H9 (cell line): ENCODE measurements at regions not wholly inside any gene's neighbourhood (a gene's known extent, or its start where the extent isn't known, plus 50 kb on each side); places are given as distances from the start of the nearest gene placed in this dataset.

Source experiments
- DNase-seq: peaks from one replicate; pipeline ENCODE4 v3.0.0-alpha.2; 2017
- H2AFZ ChIP-seq: one replicate; pipeline ENCODE4 v1.6.1; 2013; ENCODE audit warnings: mild to moderate bottlenecking, low read length, control low read depth, moderate library complexity
- H2AK5ac ChIP-seq: 2 replicates; pipeline ENCODE4 v1.6.1; 2013; ENCODE audit warnings: low read length, control low read depth, mixed read lengths; ENCODE audit not compliant: insufficient read length
- H2BK120ac ChIP-seq: one replicate; pipeline ENCODE4 v1.6.1; 2013; ENCODE audit warnings: low read depth, mild to moderate bottlenecking, low read length, control low read depth, inconsistent platforms; ENCODE audit not compliant: poor library complexity, severe bottlenecking
- H2BK12ac ChIP-seq: 2 replicates; pipeline ENCODE4 v1.6.1; 2013; ENCODE audit warnings: low read length, control low read depth, mixed read lengths, low read depth; ENCODE audit not compliant: insufficient read length
- H2BK15ac ChIP-seq: 2 replicates; pipeline ENCODE4 v1.6.1; 2013; ENCODE audit warnings: low read depth, low read length, control low read depth
- H2BK20ac ChIP-seq: one replicate; pipeline ENCODE4 v1.6.1; 2013; ENCODE audit warnings: low read depth, mild to moderate bottlenecking, low read length, control low read depth, inconsistent platforms; ENCODE audit not compliant: poor library complexity, severe bottlenecking
- H2BK5ac ChIP-seq: 2 replicates; pipeline ENCODE4 v1.6.1; 2013; ENCODE audit warnings: low read length, control low read depth, mixed read lengths; ENCODE audit not compliant: insufficient read length
- H3K14ac ChIP-seq: 2 replicates; pipeline ENCODE4 v1.6.1; 2013; ENCODE audit warnings: low read length, control low read depth; ENCODE audit not compliant: insufficient read depth
- H3K18ac ChIP-seq: 2 replicates; pipeline ENCODE4 v1.6.1; 2013; ENCODE audit warnings: low read depth, mild to moderate bottlenecking, mixed read lengths, low read length, control low read depth; ENCODE audit not compliant: insufficient read length
- H3K23ac ChIP-seq: 2 replicates; pipeline ENCODE4 v1.6.1; 2013; ENCODE audit warnings: low read length, control low read depth, mixed read lengths, low read depth; ENCODE audit not compliant: insufficient read length
- H3K23me2 ChIP-seq: 2 replicates; pipeline ENCODE4 v1.6.1; 2013; ENCODE audit warnings: low read depth, mild to moderate bottlenecking, mixed read lengths, low read length, control low read depth; ENCODE audit not compliant: insufficient read length, poor library complexity, severe bottlenecking
- H3K27ac ChIP-seq: 2 replicates; pipeline ENCODE4 v1.5.1; 2013; ENCODE audit warnings: low read length, control low read depth, mixed read lengths, low read depth; ENCODE audit not compliant: insufficient read length
- H3K27me3 ChIP-seq: 2 replicates; pipeline ENCODE4 v1.6.1; 2013; ENCODE audit warnings: low read length, control low read depth, inconsistent platforms; ENCODE audit not compliant: insufficient read depth
- H3K4ac ChIP-seq: 2 replicates; pipeline ENCODE4 v1.6.1; 2013; ENCODE audit warnings: low read depth, mild to moderate bottlenecking, control low read depth, inconsistent platforms, low read length, moderate library complexity
- H3K4me1 ChIP-seq: 2 replicates; pipeline ENCODE4 v1.6.1; 2013; ENCODE audit warnings: low read length, control low read depth, inconsistent platforms; ENCODE audit not compliant: insufficient read depth
- H3K4me2 ChIP-seq: 2 replicates; pipeline ENCODE4 v1.6.1; 2013; ENCODE audit warnings: low read length, control low read depth, mixed read lengths; ENCODE audit not compliant: insufficient read length, insufficient read depth
- H3K56ac ChIP-seq: 2 replicates; pipeline ENCODE4 v1.6.1; 2013; ENCODE audit warnings: low read depth, mild to moderate bottlenecking, mixed read lengths, low read length, control low read depth; ENCODE audit not compliant: insufficient read length
- H3K79me1 ChIP-seq: 2 replicates; pipeline ENCODE4 v1.6.1; 2013; ENCODE audit warnings: low read depth, mild to moderate bottlenecking, moderate library complexity, low read length, control low read depth, inconsistent platforms; ENCODE audit not compliant: insufficient read depth, poor library complexity, severe bottlenecking
- H3K79me2 ChIP-seq: 2 replicates; pipeline ENCODE4 v1.6.1; 2013; ENCODE audit warnings: low read length, control low read depth, inconsistent platforms; ENCODE audit not compliant: insufficient read depth
- H3K9ac ChIP-seq: 2 replicates; pipeline ENCODE4 v1.6.1; 2013; ENCODE audit warnings: low read length, control low read depth, mixed read lengths; ENCODE audit not compliant: insufficient read length; ENCODE audit errors: extremely low read depth
- H3K9me3 ChIP-seq: one replicate; pipeline ENCODE4 v1.6.1; 2013; ENCODE audit warnings: low read depth, low read length, inconsistent platforms; ENCODE audit not compliant: control insufficient read depth
- H3T11ph ChIP-seq: one replicate; pipeline ENCODE4 v1.6.1; 2013; ENCODE audit warnings: mild to moderate bottlenecking, low read length, control low read depth, inconsistent platforms
- H4K20me1 ChIP-seq: one replicate; pipeline ENCODE4 v1.6.1; 2013; ENCODE audit not compliant: control insufficient read depth, insufficient read length, insufficient read depth
- H4K5ac ChIP-seq: 2 replicates; pipeline ENCODE4 v1.6.1; 2013; ENCODE audit warnings: low read depth, mild to moderate bottlenecking, mixed read lengths, low read length, control low read depth; ENCODE audit not compliant: insufficient read length
- H4K8ac ChIP-seq: replicated peaks from 2 replicates; pipeline ENCODE4 v1.6.1; 2013; ENCODE audit warnings: low read length, control low read depth, mixed read lengths, low read depth; ENCODE audit not compliant: insufficient read length
- H4K91ac ChIP-seq: 2 replicates; pipeline ENCODE4 v1.6.1; 2013; ENCODE audit warnings: low read depth, mild to moderate bottlenecking, moderate library complexity, mixed read lengths, low read length, control low read depth; ENCODE audit not compliant: insufficient read length
- H3K27ac Mint-ChIP-seq, 3 experiments: 2 replicates in 2 of 3; 3 replicates in 1 of 3; pipeline ENCODE4 v1.8.0; 2020 to 2021; ENCODE audit warnings: mixed read lengths in 3 of 3, mild to moderate bottlenecking in 1 of 3, moderate library complexity in 1 of 3
- H3K27me3 Mint-ChIP-seq: 2 replicates; pipeline ENCODE4 v1.8.0; 2021; ENCODE audit warnings: low read depth, mild to moderate bottlenecking, moderate library complexity, mixed read lengths
- H3K36me3 Mint-ChIP-seq, 3 experiments: 2 replicates in 2 of 3; 3 replicates in 1 of 3; pipeline ENCODE4 v1.8.0; 2020 to 2021; ENCODE audit warnings: low read depth in 3 of 3, mixed read lengths in 3 of 3; ENCODE audit not compliant: insufficient read depth in 1 of 3
- H3K4me1 Mint-ChIP-seq, 2 experiments: 2 replicates each; pipeline ENCODE4 v1.8.0; 2020; ENCODE audit warnings: mixed read lengths in 2 of 2
- H3K4me3 Mint-ChIP-seq, 2 experiments: 2 replicates in 1 of 2; 3 replicates in 1 of 2; pipeline ENCODE4 v1.8.0; 2020 to 2021; ENCODE audit warnings: mild to moderate bottlenecking in 2 of 2, mixed read lengths in 2 of 2, moderate library complexity in 1 of 2
- H3K9me3 Mint-ChIP-seq, 2 experiments: 2 replicates in 1 of 2; 3 replicates in 1 of 2; pipeline ENCODE4 v1.8.0; 2020; ENCODE audit warnings: mild to moderate bottlenecking in 2 of 2, mixed read lengths in 2 of 2, moderate library complexity in 1 of 2
- CTCF ChIP-seq: fragments of 200-600 bp; sonication (generic); conservative IDR thresholded peaks from 3 replicates; pipeline ENCODE4 v1.8.0; 2021; ENCODE audit warnings: antibody characterized with exemption, mild to moderate bottlenecking

DNA sequence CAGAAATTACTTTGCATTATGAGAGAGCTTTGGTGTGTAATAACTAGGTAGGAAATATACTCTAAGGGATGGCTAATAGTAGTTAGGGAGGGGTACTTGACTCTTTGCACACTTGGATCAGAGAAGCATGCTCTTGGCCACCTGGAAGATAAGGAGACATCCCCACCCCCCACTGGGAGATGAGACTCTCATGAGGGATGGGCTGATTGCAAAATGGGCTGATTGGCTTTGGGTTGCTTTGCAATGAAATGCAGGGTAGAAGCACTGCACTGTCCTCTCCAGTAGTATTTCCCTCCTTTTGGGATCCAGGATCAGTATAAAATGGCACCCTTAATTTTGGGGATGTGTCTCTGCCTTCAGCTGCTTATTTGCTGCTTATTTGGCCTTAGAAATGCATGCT lies 71.2 kb upstream of the EPS8L3 start:
- no peak overlapping the region for H3K27ac ChIP-seq
- Mint-ChIP-seq H3K9me3 (peaks cover 36 to 46% of the 10 kb centered on the region in 2 experiments), H3K27ac (0 out of 7 replicates have a peak overlapping the region, but pooled peaks of 1 of the 3 experiments have one; percentile 8), H3K4me1 (peaks cover 49 to 52% of the 10 kb centered on the region in 2 experiments), H3K36me3 (peaks cover 22 to 56% (median 25%) of the 10 kb centered on the region in 3 experiments), H3K4me3 (peak overlapping the region; percentile 30 to 47), H3K27me3 (peaks cover 5% of the 10 kb centered on the region)
- H2BK15ac ChIP-seq, result no peak overlapping the region
- no peak overlapping the region for H3K9ac ChIP-seq
- no peaks in the 10 kb centered on the region for H3K23me2 ChIP-seq
- DNase-seq, result no peak
- H3K23ac ChIP-seq, result no peak overlapping the region
- H2BK5ac ChIP-seq, result no peak overlapping the region
- no peak overlapping the region for H2AK5ac ChIP-seq
- H2AFZ ChIP-seq, result no peak overlapping the region
- no peaks in the 10 kb centered on the region for H3K79me2 ChIP-seq
- H2BK20ac ChIP-seq, result no peak overlapping the region
- H4K20me1 ChIP-seq, result no peaks in the 10 kb centered on the region
- H2BK120ac ChIP-seq, result no peak overlapping the region
- H3T11ph ChIP-seq, result no peak overlapping the region
- no peak overlapping the region for H4K5ac ChIP-seq
- no peak for TF ChIP-seq CTCF
- H3K4me2 ChIP-seq, result no peak overlapping the region
- H3K4ac ChIP-seq, result no peak overlapping the region
- H3K18ac ChIP-seq, result no peak overlapping the region
- H3K14ac ChIP-seq, result no peak overlapping the region
- peaks cover 4% of the 10 kb centered on the region for H3K9me3 ChIP-seq
- H3K79me1 ChIP-seq, result no peaks in the 10 kb centered on the region
- H3K27me3 ChIP-seq, result no peaks in the 10 kb centered on the region
- H4K91ac ChIP-seq, result no peak overlapping the region
- H2BK12ac ChIP-seq, result no peak overlapping the region
- no peak overlapping the region for H4K8ac ChIP-seq
- no peak overlapping the region for H3K56ac ChIP-seq
- no peaks in the 10 kb centered on the region; the same call in 1 of the 2 replicates for H3K4me1 ChIP-seq
